ENCODE measurements at regions not wholly inside any gene's neighbourhood (a gene's known extent, or its start where the extent isn't known, plus 50 kb on each side); places are given as distances from the start of the nearest gene placed in this dataset.

- 100% methylated on average over 6 of the region's 11 CpGs for WGBS (ENCODE audit: insufficient coverage)
- DNase-seq, result no peak
These were observed 177.6 kb upstream of the PITRM1 start for GRCh38 chr10:3350205-3350604.

DNA sequence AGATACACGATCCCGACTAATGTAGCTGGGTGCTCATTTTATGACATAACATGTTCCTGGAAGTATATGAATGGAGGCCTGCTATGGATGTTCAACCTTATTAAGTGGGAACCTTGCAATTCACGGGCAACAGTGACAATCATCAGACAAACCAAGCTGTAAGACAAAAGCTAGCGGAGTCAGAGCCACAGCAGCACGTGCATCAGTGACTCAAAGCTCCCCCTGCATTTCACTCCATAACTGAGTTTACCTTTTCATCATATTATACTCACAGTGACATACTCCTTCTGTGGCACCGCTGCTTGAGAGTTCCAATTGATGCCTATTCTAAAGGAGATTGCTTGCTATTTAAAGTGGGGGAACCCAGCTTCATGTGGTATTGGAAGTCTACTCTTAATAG is 176.0 kb upstream of the PITRM1 start:
- Histone ChIP-seq H3K27ac (ENCODE audit: low read length) (no peak overlapping the region), H3K27me3 (ENCODE audit: control insufficient read depth, insufficient read depth, low read length) (peaks cover 7% of the 10 kb centered on the region), H3K9me3 (replicated peaks; ENCODE audit: control insufficient read depth, low read depth, low read length) (no peaks in the 10 kb centered on the region), H3K4me1 (ENCODE audit: control insufficient read depth, insufficient read depth, low read length) (peaks cover 20% of the 10 kb centered on the region), H3K36me3 (ENCODE audit: control insufficient read depth, insufficient read depth, low read length) (no peaks in the 10 kb centered on the region), H3K4me3 (ENCODE audit: low read length) (no peak overlapping the region)
- WGBS (ENCODE audit: insufficient coverage), result no CpG with 5 or more reads among the region's 6 CpGs
- no peak for DNase-seq

More at GRCh38 chr10:3350205-3350604, 177.6 kb upstream of the PITRM1 start:
- Histone ChIP-seq H3K9me3 (replicated peaks; ENCODE audit: control insufficient read depth, low read depth, low read length) (no peaks in the 10 kb centered on the region), H3K36me3 (ENCODE audit: control insufficient read depth, insufficient read depth, low read length) (no peaks in the 10 kb centered on the region), H3K27me3 (ENCODE audit: control insufficient read depth, insufficient read depth, low read length) (peaks cover 7% of the 10 kb centered on the region), H3K4me3 (ENCODE audit: low read length) (no peak overlapping the region), H3K4me1 (ENCODE audit: control insufficient read depth, insufficient read depth, low read length) (peaks cover 20% of the 10 kb centered on the region), H3K27ac (ENCODE audit: low read length) (no peak overlapping the region)

DNA sequence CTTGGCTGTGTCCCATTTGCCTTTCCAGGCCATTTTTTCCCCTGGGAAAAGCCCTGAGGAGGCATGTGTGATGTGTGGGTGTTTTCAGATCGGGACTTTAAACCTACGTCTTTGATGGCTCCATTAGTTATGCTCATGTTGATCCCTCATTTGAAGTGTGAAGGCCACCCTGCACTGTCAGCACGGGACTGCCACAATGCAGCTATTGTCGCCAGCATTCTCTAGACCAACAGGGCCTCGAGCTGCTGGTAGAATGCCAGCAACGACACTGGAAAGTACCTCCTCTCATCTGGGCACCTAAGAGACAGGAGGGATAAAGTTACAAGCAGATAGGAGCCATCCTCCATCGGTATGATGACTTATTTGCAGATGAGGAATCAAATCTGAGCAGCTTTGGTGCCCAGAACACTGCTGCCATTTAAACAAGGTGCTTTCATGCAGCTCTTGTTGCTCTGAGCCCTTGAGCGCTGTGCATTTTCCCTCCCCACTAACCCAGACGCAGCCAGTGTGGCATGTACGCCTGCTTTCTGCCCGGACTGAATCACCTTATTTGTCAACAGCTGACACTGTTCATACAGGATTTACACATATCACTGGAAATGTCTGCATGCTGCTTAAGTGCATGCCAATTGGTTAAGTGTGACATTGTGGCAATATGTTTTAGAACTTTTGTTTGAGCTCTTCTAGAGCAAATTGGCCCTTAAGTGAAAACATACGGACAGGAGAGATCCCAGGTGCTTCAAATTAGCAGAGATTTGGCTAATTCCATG is 175.0 kb upstream of the PITRM1 start:
- Histone ChIP-seq H3K36me3 (ENCODE audit: control insufficient read depth, insufficient read depth, low read length) (no peaks in the 10 kb centered on the region), H3K4me1 (ENCODE audit: control insufficient read depth, insufficient read depth, low read length) (peaks cover 14% of the 10 kb centered on the region), H3K4me3 (ENCODE audit: low read length) (no peak overlapping the region), H3K27me3 (ENCODE audit: control insufficient read depth, insufficient read depth, low read length) (peaks cover 7% of the 10 kb centered on the region), H3K9me3 (replicated peaks; ENCODE audit: control insufficient read depth, low read depth, low read length) (no peaks in the 10 kb centered on the region), H3K27ac (ENCODE audit: low read length) (no peak overlapping the region)
- 48% methylated on average over 10 of the region's 12 CpGs for WGBS (ENCODE audit: insufficient coverage)
- no peak for DNase-seq

DNA sequence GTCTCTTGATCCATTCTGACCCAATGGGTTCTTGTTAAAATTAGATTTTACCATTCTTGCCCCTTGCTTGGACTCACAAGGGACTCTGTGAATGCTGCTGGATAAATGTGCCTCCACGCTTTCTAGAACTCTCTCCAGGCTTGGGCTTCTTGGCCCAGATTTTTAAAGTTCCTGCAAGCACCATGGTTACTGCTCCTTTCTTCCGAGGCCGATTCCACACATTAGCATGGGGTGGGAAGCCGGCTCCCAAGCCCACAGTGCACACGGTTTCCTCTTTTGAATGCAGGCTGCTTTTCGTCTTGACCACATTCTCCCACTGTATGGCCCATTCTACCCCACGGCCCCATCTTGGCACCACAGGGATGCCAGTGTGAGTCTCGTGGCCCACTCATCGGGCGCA is 174.3 kb upstream of the PITRM1 start:
- no peaks in the 10 kb centered on the region for H3K9me3 ChIP-seq (replicated peaks; ENCODE audit: control insufficient read depth, low read depth, low read length)
- WGBS (ENCODE audit: insufficient coverage), result 73% methylated on average over 10 of the region's 10 CpGs

GRCh38 chr10:3342771-3343170 is 170.2 kb upstream of the PITRM1 start:
- Histone ChIP-seq H3K4me1 (ENCODE audit: control insufficient read depth, insufficient read depth, low read length) (peaks cover 8% of the 10 kb centered on the region), H3K27me3 (ENCODE audit: control insufficient read depth, insufficient read depth, low read length) (peaks cover 4% of the 10 kb centered on the region), H3K9me3 (replicated peaks; ENCODE audit: control insufficient read depth, low read depth, low read length) (no peaks in the 10 kb centered on the region), H3K36me3 (ENCODE audit: control insufficient read depth, insufficient read depth, low read length) (no peaks in the 10 kb centered on the region), H3K27ac (ENCODE audit: low read length) (no peak overlapping the region), H3K4me3 (ENCODE audit: low read length) (no peak overlapping the region)
- WGBS (ENCODE audit: insufficient coverage), result no CpG with 5 or more reads among the region's 3 CpGs
- no peak for DNase-seq

More for the DNA sequence above, 174.3 kb upstream of the PITRM1 start:
- H3K27ac ChIP-seq (ENCODE audit: low read length), result no peak overlapping the region
- no peak overlapping the region for H3K4me3 ChIP-seq (ENCODE audit: low read length)
- H3K27me3 ChIP-seq (ENCODE audit: control insufficient read depth, insufficient read depth, low read length), result peaks cover 7% of the 10 kb centered on the region
- no peak for DNase-seq
- H3K36me3 ChIP-seq (ENCODE audit: control insufficient read depth, insufficient read depth, low read length), result no peaks in the 10 kb centered on the region
- peaks cover 14% of the 10 kb centered on the region for H3K4me1 ChIP-seq (ENCODE audit: control insufficient read depth, insufficient read depth, low read length)

- DNase-seq, result no peak
- no peaks in the 10 kb centered on the region for H3K4me1 ChIP-seq (ENCODE audit: control insufficient read depth, insufficient read depth, low read length)
- no peak overlapping the region for H3K4me3 ChIP-seq (ENCODE audit: low read length)
- no peaks in the 10 kb centered on the region for H3K9me3 ChIP-seq (replicated peaks; ENCODE audit: control insufficient read depth, low read depth, low read length)
- no peaks in the 10 kb centered on the region for H3K36me3 ChIP-seq (ENCODE audit: control insufficient read depth, insufficient read depth, low read length)
- WGBS (ENCODE audit: insufficient coverage), result 77% methylated on average over 6 of the region's 11 CpGs
- no peaks in the 10 kb centered on the region for H3K27me3 ChIP-seq (ENCODE audit: control insufficient read depth, insufficient read depth, low read length)
- H3K27ac ChIP-seq (ENCODE audit: low read length), result no peak overlapping the region
These were observed 167.6 kb upstream of the PITRM1 start for GRCh38 chr10:3340127-3340730.

DNA sequence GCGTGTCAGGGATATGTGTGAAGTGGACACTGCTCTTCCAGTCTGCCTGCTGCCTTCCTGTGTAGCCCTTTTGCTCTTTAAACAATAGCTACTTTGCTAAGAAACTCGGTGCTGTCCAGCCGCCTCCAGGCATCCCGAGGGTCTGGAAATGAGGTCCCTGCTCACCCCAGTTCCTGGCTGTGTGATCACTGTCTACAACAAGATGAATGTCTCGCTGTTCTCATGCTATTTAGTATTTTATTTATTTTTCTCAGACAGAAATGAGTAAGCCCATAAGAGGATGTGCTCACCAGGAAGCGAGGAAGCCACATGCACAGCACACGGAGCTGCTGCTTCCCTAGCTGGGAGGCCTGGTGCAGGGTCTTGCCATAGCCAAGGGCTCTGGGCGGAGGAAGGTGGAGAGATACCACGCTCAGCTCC is 167.0 kb upstream of the PITRM1 start:
- Histone ChIP-seq H3K27me3 (ENCODE audit: control insufficient read depth, insufficient read depth, low read length) (no peaks in the 10 kb centered on the region), H3K4me3 (ENCODE audit: low read length) (no peak overlapping the region), H3K36me3 (ENCODE audit: control insufficient read depth, insufficient read depth, low read length) (no peaks in the 10 kb centered on the region), H3K9me3 (replicated peaks; ENCODE audit: control insufficient read depth, low read depth, low read length) (no peaks in the 10 kb centered on the region), H3K4me1 (ENCODE audit: control insufficient read depth, insufficient read depth, low read length) (no peaks in the 10 kb centered on the region), H3K27ac (ENCODE audit: low read length) (no peak overlapping the region)
- WGBS (ENCODE audit: insufficient coverage), result 40% methylated on average over 3 of the region's 9 CpGs
- DNase-seq, result no peak

DNA sequence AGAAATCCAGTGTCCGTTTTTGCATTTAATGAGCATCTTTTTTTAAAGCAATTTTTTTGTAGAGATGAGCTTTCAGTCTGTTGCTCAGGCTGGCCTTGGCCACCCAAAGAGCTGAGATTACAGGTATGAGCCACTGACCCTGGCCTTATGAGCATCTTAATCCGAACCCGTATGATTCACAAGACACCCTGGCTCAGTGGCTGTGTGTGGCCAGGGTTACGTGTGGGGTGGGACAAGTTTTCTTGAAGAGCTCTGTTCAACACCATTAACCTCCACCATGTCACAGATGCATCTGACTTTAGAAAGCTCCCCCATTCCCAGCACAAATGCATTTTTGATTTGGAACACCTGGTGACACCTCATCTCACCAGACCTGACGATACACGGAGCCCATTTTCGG is 166.5 kb upstream of the PITRM1 start:
- Histone ChIP-seq H3K9me3 (replicated peaks; ENCODE audit: control insufficient read depth, low read depth, low read length) (no peaks in the 10 kb centered on the region), H3K27me3 (ENCODE audit: control insufficient read depth, insufficient read depth, low read length) (no peaks in the 10 kb centered on the region), H3K36me3 (ENCODE audit: control insufficient read depth, insufficient read depth, low read length) (no peaks in the 10 kb centered on the region), H3K4me1 (ENCODE audit: control insufficient read depth, insufficient read depth, low read length) (no peaks in the 10 kb centered on the region), H3K27ac (ENCODE audit: low read length) (no peak overlapping the region), H3K4me3 (ENCODE audit: low read length) (no peak overlapping the region)
- no CpG with 5 or more reads among the region's 7 CpGs for WGBS (ENCODE audit: insufficient coverage)
- no peak for DNase-seq

- H3K4me1 ChIP-seq (ENCODE audit: control insufficient read depth, insufficient read depth, low read length), result no peaks in the 10 kb centered on the region
- no peaks in the 10 kb centered on the region for H3K27me3 ChIP-seq (ENCODE audit: control insufficient read depth, insufficient read depth, low read length)
- WGBS (ENCODE audit: insufficient coverage), result no CpG with 5 or more reads among the region's 8 CpGs
- no peaks in the 10 kb centered on the region for H3K9me3 ChIP-seq (replicated peaks; ENCODE audit: control insufficient read depth, low read depth, low read length)
- no peak for DNase-seq
- no peak overlapping the region for H3K4me3 ChIP-seq (ENCODE audit: low read length)
- H3K36me3 ChIP-seq (ENCODE audit: control insufficient read depth, insufficient read depth, low read length), result no peaks in the 10 kb centered on the region
- H3K27ac ChIP-seq (ENCODE audit: low read length), result no peak overlapping the region
These were observed 165.2 kb upstream of the PITRM1 start for GRCh38 chr10:3337741-3338140.

DNA sequence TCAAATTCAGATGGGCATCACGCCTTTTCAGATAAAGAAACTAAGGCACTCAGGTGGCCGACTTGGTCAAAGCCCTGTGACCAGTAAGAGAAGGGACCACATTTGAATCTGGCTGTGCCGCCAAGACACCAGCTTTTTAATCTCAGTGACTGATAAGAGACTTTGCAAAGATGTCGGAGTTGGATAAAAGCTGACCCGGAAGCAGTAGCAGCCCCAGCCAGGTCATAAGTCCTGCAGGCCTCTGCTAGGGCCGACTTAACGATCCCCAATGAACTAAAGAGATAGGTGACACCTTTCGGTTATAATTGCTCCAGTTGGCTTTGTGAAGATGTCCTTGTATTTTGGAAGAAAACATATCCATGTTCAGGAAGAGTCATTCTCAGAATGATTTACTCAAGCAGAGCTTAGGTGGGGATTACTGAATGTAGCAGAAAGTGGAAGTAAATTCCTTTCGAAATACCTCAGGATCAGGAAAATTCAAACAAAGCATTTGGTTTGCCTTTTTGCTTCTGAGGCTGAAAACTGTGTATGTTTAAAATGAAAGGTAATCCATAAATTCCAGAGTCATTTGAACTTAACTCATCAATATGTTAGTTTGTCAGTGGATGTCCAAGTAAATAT is 164.2 kb upstream of the PITRM1 start:
- Histone ChIP-seq H3K4me3 (ENCODE audit: low read length) (no peak overlapping the region), H3K4me1 (ENCODE audit: control insufficient read depth, insufficient read depth, low read length) (no peaks in the 10 kb centered on the region), H3K27ac (ENCODE audit: low read length) (no peak overlapping the region), H3K27me3 (ENCODE audit: control insufficient read depth, insufficient read depth, low read length) (no peaks in the 10 kb centered on the region), H3K36me3 (ENCODE audit: control insufficient read depth, insufficient read depth, low read length) (no peaks in the 10 kb centered on the region), H3K9me3 (replicated peaks; ENCODE audit: control insufficient read depth, low read depth, low read length) (no peaks in the 10 kb centered on the region)
- DNase-seq, result no peak
- 80% methylated on average over 4 of the region's 9 CpGs for WGBS (ENCODE audit: insufficient coverage)
